LNCAP (cell line): ENCODE measurements at regions not wholly inside any gene's neighbourhood (a gene's known extent, or its start where the extent isn't known, plus 50 kb on each side); places are given as distances from the start of the nearest gene placed in this dataset.

Source experiments
- TF ChIP-seq, protein P1 (sequence below): fragments of 450-650 bp; IDR thresholded peaks from 2 replicates; pipeline ENCODE4 v1.5.1; 2017; ENCODE audit warnings: mild to moderate bottlenecking

DNA sequence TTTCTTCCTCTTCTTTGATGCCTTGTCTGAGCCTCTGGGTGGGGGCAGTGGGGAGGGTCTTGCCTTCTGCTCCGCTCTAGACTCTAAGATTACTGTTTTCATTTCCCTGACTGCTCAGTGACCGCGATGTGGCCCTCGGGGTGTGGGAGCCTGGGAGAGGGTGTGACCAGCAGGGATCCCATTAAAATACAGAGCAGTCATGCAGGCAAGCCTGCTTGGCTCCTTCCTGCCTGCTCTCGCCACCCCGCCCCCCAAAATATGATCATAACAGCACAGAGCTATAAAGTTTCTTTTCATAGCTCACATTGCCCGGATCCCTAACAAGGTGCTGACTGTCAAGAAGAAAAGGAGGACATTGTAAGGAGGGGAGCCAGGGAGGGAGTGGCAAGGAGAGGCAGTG is 332.9 kb downstream of the RAB28 start:
- TF ChIP-seq, protein P1, sequence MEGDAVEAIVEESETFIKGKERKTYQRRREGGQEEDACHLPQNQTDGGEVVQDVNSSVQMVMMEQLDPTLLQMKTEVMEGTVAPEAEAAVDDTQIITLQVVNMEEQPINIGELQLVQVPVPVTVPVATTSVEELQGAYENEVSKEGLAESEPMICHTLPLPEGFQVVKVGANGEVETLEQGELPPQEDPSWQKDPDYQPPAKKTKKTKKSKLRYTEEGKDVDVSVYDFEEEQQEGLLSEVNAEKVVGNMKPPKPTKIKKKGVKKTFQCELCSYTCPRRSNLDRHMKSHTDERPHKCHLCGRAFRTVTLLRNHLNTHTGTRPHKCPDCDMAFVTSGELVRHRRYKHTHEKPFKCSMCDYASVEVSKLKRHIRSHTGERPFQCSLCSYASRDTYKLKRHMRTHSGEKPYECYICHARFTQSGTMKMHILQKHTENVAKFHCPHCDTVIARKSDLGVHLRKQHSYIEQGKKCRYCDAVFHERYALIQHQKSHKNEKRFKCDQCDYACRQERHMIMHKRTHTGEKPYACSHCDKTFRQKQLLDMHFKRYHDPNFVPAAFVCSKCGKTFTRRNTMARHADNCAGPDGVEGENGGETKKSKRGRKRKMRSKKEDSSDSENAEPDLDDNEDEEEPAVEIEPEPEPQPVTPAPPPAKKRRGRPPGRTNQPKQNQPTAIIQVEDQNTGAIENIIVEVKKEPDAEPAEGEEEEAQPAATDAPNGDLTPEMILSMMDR: no peak

DNA sequence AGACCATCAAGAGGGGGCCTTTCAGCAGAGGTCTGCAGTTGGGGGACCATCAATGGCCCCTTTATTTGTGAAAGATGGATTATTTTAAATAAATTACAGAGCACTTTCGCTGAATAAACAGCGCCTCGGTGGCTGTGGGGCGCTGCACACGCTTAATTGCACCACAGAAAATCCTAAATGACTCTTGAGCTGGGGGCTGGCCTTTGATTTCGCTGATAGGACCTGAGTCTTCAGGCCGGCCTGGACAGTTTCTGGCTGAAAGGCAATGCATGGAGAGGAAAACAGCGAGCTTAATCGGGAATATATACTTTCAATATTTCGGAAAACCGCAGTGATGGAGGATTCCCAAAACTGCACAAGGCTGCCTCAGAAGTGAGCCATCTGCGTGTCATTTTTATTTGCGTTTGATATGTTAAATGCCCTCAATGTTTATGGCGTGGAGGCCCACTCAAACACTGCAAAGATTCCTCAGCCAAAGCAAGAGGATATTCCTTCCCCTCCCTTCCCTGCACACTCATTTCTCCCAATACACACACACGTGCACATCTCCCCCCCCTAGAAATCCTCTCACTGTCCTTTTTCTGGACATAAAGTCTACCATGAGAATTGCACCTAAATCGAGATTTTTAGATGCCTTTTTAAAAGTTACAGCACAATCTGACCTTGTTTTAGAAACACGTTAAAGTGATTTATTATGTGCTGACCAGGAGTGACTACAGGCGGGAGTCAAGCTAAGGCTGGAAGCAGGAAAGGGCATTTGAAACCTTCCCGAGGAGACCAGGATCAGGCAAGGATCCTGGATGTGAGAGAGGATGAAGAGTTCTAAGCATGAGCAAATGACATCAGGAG is 340.7 kb downstream of the RAB28 start:
- TF ChIP-seq, protein P1: no peak

DNA sequence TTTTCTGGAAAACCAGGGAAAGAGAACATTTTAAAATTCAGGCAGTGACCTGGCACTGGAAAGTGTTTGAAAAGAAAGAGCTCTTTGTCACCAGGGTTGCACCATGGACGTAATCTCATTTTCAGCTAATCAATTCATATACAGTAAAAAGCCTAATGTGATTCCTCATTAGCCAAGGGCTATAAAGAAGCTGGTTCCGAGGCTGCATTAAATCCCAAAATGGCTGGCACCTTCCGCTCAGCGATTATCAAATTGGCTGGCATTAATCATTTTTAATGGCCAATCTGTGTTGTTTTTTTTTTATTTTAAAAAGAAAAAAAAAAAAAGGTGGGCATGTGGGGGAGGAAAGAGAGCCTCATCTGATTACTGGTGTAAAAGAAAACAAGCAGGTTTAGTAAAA is 341.4 kb downstream of the RAB28 start:
- TF ChIP-seq, protein P1: no peak

DNA sequence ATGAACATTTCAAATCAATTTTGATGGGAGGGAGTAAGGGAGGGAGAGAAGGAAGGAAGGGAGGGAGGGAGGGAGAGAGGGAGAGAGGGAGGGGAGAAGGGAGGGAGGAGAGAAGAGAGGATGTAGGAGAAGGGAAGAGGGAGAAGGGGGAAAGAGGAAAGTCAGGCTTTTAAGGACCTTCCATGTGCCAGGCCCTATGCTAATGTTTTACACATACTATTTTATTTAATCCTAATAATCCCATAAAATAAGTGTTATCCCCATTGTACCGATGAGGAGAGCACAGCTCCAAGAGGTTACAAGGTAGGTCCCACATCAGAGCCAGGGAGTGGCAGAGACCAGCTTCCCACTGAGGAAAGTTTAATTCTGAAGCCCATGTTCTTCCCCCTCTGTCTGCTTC is 341.9 kb downstream of the RAB28 start:
- TF ChIP-seq, protein P1: no peak

DNA sequence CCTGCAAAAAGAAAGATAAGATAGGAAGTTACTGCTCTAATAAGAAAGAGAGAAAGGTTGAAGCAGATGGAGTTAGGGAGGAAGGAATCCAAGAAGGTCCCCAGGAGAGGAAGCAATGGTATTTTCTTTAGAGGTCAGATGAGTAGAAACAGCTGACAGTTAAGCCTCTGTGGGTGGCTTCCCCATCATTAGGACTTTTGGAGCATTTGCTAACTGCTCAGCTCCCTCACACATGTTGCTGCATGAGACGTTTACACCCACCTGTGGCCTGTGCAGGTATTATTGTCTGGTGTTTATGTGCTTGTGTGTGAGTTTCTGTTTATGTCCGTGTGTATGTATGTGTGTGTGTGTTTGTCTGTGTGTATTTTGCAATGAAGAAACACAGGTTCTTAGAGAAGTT is 346.8 kb downstream of the RAB28 start:
- TF ChIP-seq, protein P1: no peak

DNA sequence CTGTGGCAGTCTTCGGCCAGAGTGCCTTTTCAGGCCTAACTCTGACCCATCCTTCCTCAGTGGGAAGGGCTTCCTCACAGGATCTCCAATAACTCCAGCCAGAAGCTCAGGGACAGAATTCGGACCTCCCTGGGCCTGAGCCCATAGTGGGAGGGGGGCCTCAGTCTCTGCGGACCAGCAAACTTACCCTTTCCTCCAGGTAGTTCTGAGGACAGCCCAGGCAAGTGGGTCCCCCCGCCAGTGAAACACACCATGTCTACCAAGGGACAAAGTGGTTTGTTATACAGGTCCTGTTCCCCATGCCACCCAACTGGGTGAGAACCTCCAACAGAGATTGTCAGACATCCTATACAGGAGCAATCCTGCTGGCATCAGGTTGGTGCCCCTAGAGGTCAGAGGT is 350.4 kb downstream of the RAB28 start:
- TF ChIP-seq, protein P1: no peak

DNA sequence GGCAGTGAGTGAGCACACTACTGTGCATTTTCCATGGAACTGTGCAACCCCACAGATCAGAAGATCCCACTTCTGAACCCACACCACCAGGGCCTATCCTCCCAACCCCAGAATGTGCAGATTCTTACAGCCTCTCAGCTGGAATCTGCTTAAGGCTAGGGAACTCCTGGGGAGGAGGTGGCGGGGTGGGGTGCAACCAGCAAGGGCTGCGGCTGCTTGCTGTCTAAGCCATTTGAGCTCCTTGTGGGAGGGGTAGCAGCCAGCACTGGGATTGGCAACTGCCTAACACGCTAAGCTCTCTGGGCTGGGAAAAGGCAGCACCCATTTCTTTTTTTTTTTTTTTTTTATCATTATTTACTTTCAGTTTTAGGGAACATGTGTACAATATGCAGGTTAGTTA is 353.3 kb downstream of the RAB28 start:
- TF ChIP-seq, protein P1: no peak
